Transverse colon (tissue), 4 donors: ENCODE measurements at regions not wholly inside any gene's neighbourhood (a gene's known extent, or its start where the extent isn't known, plus 50 kb on each side); places are given as distances from the start of the nearest gene placed in this dataset.

ENCODE experiments used
- DNase-seq: peaks from one replicate; pipeline ENCODE4 v3.0.0-alpha.2; 2019
- H3K27ac ChIP-seq, 4 donors: fragments of 200-600 bp; sonication (generic); 2 replicates each; pipeline ENCODE4 v1.5.1; 2016 to 2018; ENCODE audit warnings: inconsistent platforms in 4 of 4
- H3K27me3 ChIP-seq: fragments of 200-600 bp; sonication (generic); 2 replicates; pipeline ENCODE4 v1.5.1; 2017; ENCODE audit warnings: inconsistent platforms
- H3K36me3 ChIP-seq, 4 donors: fragments of 200-600 bp; sonication (generic); 2 replicates each; pipeline ENCODE4 v1.5.1; 2017 to 2019; ENCODE audit warnings: inconsistent platforms in 4 of 4
- H3K4me1 ChIP-seq, 4 donors: fragments of 200-600 bp; sonication (generic); 2 replicates each; pipeline ENCODE4 v1.5.1; 2017 to 2020; ENCODE audit warnings: inconsistent platforms in 4 of 4
- H3K4me3 ChIP-seq, 4 donors: fragments of 200-600 bp; sonication (generic); 1 replicate in 1 of 4; 2 replicates in 3 of 4; pipeline versions ENCODE4 v1.5.1 to v1.6.1; 2017 to 2019; ENCODE audit warnings: inconsistent platforms in 4 of 4
- H3K9me3 ChIP-seq, 2 donors: fragments of 200-600 bp; sonication (generic); 2 replicates each; pipeline ENCODE4 v1.5.1; 2017 to 2019; ENCODE audit warnings: inconsistent platforms in 2 of 2
- EP300 ChIP-seq: sonication (generic); formaldehyde crosslinking; IDR thresholded peaks from one replicate; pipeline ENCODE4 v1.6.1; 2017; ENCODE audit warnings: antibody characterized with exemption, low read depth
- POLR2A ChIP-seq: fragments of 450-650 bp; IDR thresholded peaks from one replicate; pipeline ENCODE4 v1.6.1; 2016; ENCODE audit warnings: antibody characterized with exemption, mild to moderate bottlenecking, moderate library complexity
- POLR2AphosphoS5 ChIP-seq, 3 donors: sonication (generic); formaldehyde crosslinking; IDR thresholded peaks; one replicate each; pipeline ENCODE4 v1.6.1; 2016; ENCODE audit warnings: antibody characterized with exemption in 3 of 3
- WGBS, 2 donors: methylation state at CpG; one replicate each; pipeline ENCODE4 v1.1.5; 2018; ENCODE audit warnings: low coverage in 1 of 2; 5-methylcytosine and 5-hydroxymethylcytosine counted together
- in situ Hi-C, 4 donors: fragments of 200-750 bp; cut with MboI; loops; one replicate each; pipeline versions ENCODE4 v1.15.0 to v1.15.1; 2017; ENCODE audit warnings: low sequenced_read_pairs in 3 of 4, low pct_ligation_motif_present in 1 of 4, low pct_unique_long_range_greater_than_20kb in 1 of 4
- intact Hi-C: fragments of 100-400 bp; cut with DNase I; formaldehyde crosslinking; loops from one replicate; pipeline ENCODE4 v1.15.1; 2023; ENCODE audit warnings: low total_unique reads
- TF ChIP-seq, protein P1 (sequence below), 5 experiments: fragments of 200-600 bp in 3 of 5; fragments of 450-650 bp in 2 of 5; sonication (generic) in 3 of 5; IDR thresholded peaks; 1 replicate in 2 of 5; 2 replicates in 3 of 5; pipeline ENCODE4 v1.5.1; 2016 to 2017; ENCODE audit warnings: antibody characterized with exemption in 5 of 5, inconsistent platforms in 3 of 5, mild to moderate bottlenecking in 2 of 5, moderate library complexity in 1 of 5

DNA sequence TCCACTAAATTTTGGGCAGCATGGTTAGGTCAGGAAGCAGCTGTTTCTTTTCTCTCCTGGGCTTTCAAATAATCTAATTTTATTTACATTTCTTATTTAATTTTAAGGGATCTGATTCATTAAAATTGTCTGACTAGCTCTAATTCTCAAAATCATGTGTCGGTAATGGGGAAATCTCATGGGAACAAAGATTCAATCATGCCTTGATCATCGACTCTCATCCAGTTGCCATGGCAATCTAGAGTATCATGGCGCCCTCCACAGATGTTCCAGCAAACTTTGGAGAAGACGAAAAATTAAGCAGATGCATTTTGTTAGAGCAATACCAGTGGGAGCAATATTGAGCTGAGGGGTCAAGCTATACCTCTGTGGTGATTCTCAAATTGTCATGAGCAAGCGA, 358.0 kb upstream of the CDH4 start:
- Histone ChIP-seq H3K4me3 (no peak overlapping the region), H3K27me3 (no peaks in the 10 kb centered on the region), H3K27ac (no peak overlapping the region), H3K9me3 (no peaks in the 10 kb centered on the region), H3K36me3 (no peaks in the 10 kb centered on the region), H3K4me1 (no peaks in the 10 kb centered on the region)
- in situ Hi-C loops = no loop called here
- intact Hi-C loops = no loop called here
- 70 to 83% methylated on average over 5 of the region's 5 CpGs for WGBS, 2 donors
- DNase-seq = no peak
- TF ChIP-seq, protein P1, sequence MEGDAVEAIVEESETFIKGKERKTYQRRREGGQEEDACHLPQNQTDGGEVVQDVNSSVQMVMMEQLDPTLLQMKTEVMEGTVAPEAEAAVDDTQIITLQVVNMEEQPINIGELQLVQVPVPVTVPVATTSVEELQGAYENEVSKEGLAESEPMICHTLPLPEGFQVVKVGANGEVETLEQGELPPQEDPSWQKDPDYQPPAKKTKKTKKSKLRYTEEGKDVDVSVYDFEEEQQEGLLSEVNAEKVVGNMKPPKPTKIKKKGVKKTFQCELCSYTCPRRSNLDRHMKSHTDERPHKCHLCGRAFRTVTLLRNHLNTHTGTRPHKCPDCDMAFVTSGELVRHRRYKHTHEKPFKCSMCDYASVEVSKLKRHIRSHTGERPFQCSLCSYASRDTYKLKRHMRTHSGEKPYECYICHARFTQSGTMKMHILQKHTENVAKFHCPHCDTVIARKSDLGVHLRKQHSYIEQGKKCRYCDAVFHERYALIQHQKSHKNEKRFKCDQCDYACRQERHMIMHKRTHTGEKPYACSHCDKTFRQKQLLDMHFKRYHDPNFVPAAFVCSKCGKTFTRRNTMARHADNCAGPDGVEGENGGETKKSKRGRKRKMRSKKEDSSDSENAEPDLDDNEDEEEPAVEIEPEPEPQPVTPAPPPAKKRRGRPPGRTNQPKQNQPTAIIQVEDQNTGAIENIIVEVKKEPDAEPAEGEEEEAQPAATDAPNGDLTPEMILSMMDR (IDR thresholded peaks at IDR 0.05) = no peak
- TF ChIP-seq POLR2A (no peak), EP300 (no peak), POLR2AphosphoS5 (IDR thresholded peaks at IDR 0.05) (no peak)

DNA sequence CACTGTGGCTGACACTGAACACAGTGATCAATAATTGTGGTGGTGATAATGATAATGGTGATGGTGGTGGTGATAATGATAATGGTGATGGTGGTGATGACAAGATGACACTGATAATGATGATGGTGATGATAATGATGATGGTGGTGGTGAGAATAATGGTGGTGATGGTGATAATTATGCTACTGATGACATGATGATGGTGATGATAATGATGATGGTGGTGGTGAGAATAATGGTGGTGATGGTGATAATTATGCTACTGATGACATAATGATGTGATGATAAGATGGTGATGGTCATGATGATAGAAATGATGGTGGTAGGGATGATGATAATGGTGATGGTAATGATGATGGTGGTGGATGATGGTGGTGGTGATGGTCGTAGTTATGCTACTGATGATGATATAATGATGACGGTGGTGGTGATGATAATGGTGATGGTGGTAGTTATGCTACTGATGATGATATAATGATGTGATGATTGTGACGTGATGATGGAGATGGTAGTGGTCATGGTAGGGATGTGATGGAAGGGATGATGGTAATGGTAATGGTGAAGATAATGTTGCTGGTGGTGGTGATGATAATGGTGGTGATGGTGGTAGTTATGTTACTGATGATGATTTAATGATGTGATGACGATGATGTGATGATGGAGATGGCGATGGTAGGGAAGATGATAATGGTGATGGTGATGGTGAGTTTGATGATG, 356.5 kb upstream of the CDH4 start:
- TF ChIP-seq EP300 = no peak
- TF ChIP-seq POLR2A = no peak
- no peak for TF ChIP-seq POLR2AphosphoS5 (IDR thresholded peaks at IDR 0.05)
- TF ChIP-seq, protein P1 (IDR thresholded peaks at IDR 0.05) = no peak
- intact Hi-C loops (no loop called here), in situ Hi-C loops (no loop called here)
- no peak for DNase-seq
- Histone ChIP-seq H3K27ac (no peak overlapping the region), H3K27me3 (no peaks in the 10 kb centered on the region), H3K9me3 (no peaks in the 10 kb centered on the region), H3K4me1 (no peaks in the 10 kb centered on the region), H3K36me3 (no peaks in the 10 kb centered on the region), H3K4me3 (no peak overlapping the region)
- WGBS, 2 donors = 66 to 72% methylated on average over 5 of the region's 5 CpGs

DNA sequence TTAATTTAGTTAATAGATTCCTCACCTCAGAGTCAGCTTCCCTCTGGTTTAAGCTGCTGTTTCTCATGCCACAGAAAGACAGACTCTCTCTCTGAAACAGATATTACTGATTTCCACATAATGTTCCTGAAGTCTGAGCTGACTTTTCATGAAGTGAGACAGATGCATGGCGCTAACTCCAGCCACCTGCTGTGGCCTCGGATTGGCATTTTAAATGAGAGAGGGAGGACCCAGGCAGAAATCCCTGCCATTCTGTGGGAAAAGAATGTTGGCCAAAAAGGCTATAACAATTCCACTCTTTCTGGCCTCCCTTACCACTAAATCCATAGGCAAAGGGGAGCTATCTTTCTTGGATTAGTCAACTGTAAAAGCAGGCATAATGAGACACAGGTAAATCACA, 354.1 kb upstream of the CDH4 start:
- Histone ChIP-seq H3K4me3 (no peak overlapping the region), H3K27ac (no peak overlapping the region), H3K4me1 (no peaks in the 10 kb centered on the region), H3K36me3 (no peaks in the 10 kb centered on the region), H3K27me3 (no peaks in the 10 kb centered on the region), H3K9me3 (peaks cover 0 to 2% of the 10 kb centered on the region in 2 donors)
- WGBS, 2 donors = 50 to 53% methylated on average over 2 of the region's 2 CpGs
- in situ Hi-C loops (no loop called here), intact Hi-C loops (no loop called here)
- DNase-seq = no peak
- TF ChIP-seq POLR2AphosphoS5 (IDR thresholded peaks at IDR 0.05) (no peak), EP300 (no peak), POLR2A (no peak)
- TF ChIP-seq, protein P1 (IDR thresholded peaks at IDR 0.05) = no peak

DNA sequence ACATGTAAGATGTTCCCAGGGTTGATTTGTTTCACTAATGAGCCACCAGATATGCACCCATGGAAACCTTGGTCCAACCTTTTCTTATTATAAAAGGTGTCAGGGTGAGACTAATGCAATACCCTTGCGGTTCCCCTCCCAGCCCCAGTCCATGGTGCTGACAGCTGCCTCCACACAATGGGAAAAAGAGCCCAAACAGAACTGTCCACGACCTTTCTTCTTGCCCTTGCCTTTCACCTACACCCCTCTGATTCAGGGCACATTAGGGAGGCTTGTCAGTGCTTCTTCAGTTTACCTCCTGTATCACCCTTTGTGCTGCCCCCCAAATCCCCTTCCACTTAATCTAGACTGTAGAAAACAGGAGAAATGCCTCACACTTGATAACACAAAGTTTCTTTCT, 352.7 kb upstream of the CDH4 start:
- WGBS, 2 donors = 45% methylated on average over 2 of the region's 2 CpGs; no CpG with 5 or more reads in 1 of the 2 donors
- Histone ChIP-seq H3K27me3 (no peaks in the 10 kb centered on the region), H3K9me3 (peaks cover 0 to 2% of the 10 kb centered on the region in 2 donors), H3K36me3 (no peaks in the 10 kb centered on the region), H3K4me1 (no peaks in the 10 kb centered on the region), H3K27ac (no peak overlapping the region), H3K4me3 (no peak overlapping the region)
- no peak for TF ChIP-seq EP300
- no peak for TF ChIP-seq POLR2A
- TF ChIP-seq POLR2AphosphoS5 (IDR thresholded peaks at IDR 0.05) = no peak
- TF ChIP-seq, protein P1 (IDR thresholded peaks at IDR 0.05) = no peak
- DNase-seq = no peak
- in situ Hi-C loops = no loop called here
- intact Hi-C loops = no loop called here
